A172 (cell line): ENCODE measurements at regions not wholly inside any gene's neighbourhood (a gene's known extent, or its start where the extent isn't known, plus 50 kb on each side); places are given as distances from the start of the nearest gene placed in this dataset.

Experiments
- DNase-seq: peaks from one replicate; pipeline ENCODE4 v3.0.0-alpha.2; 2015; ENCODE audit warnings: low spot score

- no peak for DNase-seq
Measured at GRCh38 chr13:63578796-63579195, 2163.1 kb upstream of the PCDH20 start.

- no peak for DNase-seq
Measured at GRCh38 chr13:63567031-63567430, 2151.4 kb upstream of the PCDH20 start.

GRCh38 chr13:63554157-63554556, 2138.5 kb upstream of the PCDH20 start:
- DNase-seq: no peak

DNA sequence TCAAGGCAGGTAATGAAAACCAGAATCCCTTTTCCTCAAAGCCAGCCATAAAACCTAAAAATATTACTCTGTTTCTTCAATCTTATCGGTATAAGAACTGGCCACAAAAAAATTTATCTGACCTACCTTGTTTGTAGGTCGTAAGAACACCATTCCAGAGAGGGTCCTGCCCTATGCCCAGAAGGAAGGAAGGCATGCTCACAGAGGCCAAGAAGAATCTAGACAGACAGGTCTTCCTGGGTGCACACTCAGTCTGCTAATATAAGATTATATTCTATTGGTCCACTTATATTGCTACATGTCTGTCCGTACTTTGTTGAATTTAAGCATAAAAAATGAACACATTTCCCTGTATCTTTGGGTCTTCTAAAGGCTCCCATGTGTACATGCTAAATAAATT, 2136.1 kb upstream of the PCDH20 start:
- DNase-seq: no peak

- DNase-seq: no peak
Measured at GRCh38 chr13:63546524-63546923, 2130.9 kb upstream of the PCDH20 start.

GRCh38 chr13:63542770-63543169, 2127.1 kb upstream of the PCDH20 start:
- no peak for DNase-seq

DNA sequence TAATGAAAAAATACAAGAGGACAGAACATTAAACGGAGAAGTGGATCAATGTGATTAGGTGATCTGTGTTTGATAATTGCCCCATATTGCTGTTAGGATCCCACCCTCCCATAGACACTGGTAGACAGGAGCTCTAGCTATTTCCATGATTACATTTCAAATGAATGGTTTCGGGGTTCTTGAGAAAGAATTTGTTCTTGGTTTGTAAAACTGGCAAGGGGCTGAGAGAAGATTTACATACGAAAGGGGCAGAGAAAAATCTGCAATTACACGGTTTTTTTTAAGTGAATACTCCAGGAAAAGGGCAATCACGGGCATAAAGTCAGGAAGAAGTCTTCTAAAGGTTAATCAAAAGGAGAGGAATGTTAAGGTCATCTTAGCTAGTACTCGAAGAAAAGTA, 2125.7 kb upstream of the PCDH20 start:
- no peak for DNase-seq

DNA sequence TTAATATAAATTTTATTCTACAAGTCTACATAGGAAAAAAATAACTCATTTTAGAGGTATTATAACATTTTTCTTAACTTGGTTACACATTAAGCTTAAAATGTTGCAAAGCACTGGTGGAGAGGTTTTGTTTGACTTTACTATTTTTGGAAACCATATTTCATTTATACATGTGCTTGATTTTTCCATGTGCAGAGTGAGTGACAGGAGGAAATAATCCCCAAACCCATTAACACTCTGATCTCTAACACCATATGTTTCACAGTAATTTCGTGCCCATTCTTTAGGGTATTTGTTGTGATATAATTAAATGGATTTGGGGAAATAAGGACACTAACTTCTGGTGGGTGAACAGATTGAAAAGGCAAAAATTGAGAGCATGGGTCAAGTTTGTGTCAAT, 2124.4 kb upstream of the PCDH20 start:
- no peak for DNase-seq

DNA sequence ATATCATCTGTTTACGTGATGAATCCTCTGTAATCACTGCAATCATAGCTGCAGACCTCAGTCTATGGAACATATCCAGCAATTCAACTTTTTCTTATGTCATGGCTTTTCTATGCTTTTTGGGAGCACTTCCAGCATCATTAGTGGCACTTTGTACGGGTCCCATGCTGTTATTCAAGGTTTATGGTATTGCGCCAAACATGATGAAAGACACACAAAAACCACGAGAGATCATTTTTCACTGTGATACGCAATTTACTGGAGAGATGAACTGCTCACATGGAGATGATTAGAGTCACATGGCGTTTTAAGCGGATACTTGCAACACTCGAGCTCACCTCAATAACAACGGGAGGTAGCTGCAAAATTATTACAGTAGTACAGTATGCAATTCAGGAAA, 2101.7 kb upstream of the PCDH20 start:
- peak; percentile 55 for DNase-seq

GRCh38 chr13:63516124-63516523, 2100.5 kb upstream of the PCDH20 start:
- DNase-seq: no peak

DNA sequence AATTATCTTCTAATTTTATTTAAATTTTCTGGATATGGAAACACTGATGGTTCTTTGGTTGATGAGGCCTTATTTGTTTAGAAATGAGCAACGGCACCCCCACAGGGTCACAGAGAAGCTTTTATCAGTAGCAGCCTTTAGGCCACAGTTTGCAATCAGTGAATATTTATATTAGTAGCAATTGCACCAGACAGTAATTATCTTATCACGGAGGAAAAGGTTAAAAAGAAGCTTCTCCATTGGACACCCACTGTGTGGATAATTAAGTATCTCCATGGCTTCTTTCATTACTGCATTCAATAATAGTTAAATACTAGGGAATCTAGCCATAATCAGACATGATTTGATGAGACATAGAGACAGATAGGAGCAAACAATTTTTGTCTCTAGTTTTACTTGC, 2099.2 kb upstream of the PCDH20 start:
- DNase-seq: no peak

DNA sequence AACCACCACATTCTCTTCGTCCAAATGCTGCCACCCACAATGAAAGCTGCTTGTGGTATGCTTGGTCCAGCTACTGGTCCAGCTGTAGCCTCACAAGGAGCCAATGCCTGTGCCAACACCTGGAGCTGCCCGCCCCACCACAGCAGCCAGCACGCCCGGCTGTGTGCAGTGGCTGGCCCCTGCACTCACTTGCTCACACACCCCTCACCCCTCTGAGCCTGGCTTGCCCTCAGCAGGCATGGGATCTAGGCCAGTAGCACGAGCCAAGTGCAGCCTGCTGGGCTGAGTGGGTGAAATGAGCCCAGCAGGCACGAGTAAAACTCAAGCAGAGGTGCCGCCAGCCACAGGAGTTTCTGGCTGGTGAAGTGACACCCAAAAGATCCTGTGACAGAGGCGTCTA, 2096.4 kb upstream of the PCDH20 start:
- no peak for DNase-seq

DNA sequence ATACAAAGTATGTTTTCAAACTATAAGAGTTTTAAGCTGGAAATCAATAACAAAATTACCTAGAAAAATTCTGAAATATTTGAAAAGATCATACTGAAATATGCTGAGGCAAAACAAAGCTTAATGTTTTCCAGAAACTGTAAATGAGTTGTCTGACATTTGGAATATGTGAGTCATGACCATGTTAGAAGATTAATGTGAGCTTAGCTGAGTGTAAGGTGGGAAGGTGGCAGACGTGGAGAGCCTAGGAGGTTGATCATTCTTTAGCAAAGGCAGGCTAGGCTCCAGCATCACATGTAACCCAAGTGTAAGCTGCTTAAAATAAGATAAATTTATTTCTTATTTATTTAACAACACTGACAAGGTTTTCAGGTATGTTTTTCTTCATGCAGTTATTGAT, 2086.1 kb upstream of the PCDH20 start:
- DNase-seq: peak; percentile 32

DNA sequence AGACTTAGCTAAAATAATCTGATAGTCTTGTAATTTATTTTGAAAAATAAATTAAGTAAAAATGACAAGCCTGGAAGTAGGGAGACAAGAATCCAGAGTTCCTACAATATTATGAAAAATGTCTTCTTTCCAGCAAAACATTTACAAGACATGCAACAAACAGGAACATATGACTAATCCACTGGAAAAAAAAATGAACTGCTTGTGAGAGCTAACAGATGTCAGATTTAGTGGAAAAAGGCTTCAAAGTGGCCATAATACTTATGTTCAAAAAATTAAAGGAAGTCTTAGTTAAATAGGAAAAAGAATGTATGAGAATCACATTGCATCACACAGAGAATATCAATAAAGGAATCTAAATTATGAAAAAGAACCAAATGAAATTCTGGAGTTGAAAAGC, 2082.0 kb upstream of the PCDH20 start:
- DNase-seq: no peak

DNA sequence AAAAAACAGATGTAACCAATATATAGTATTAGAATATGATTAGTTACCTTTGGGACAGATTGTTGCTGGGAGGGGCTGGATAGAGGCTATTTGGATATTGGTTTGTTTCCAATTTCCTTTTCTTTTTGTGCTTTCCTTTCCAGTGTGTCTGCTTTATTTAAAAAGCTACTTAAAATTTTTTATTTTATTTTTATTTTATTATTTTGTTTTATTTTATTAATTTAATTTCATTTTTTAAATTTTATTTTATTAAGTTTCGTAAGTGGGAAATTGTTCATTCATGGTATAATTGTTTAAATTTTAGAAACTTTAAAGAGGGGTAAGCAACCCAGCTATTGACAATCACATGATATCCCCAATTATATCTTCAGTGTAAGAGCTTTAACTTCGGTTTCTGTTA, 2077.0 kb upstream of the PCDH20 start:
- no peak for DNase-seq

GRCh38 chr13:63490149-63490548, 2074.5 kb upstream of the PCDH20 start:
- no peak for DNase-seq

DNA sequence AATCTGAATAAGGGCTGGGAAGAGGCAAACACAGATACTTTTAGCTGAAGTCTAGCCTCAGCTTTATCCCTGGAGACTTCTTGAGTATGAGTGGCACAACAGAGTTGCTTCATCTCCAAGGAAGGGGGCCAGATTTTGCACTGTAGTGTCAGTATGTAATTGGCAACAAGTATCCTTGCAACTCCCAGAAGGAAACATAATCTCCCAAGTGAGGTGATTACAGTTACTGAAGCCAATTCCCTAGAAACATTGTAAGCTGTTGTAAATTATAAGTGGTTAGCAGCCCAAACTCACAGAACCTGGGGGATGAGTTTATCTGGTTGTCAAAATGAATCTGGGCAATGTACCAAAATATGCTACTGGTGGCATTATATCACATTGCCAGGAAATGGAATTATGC, 2065.7 kb upstream of the PCDH20 start:
- DNase-seq: peak; percentile 21

DNA sequence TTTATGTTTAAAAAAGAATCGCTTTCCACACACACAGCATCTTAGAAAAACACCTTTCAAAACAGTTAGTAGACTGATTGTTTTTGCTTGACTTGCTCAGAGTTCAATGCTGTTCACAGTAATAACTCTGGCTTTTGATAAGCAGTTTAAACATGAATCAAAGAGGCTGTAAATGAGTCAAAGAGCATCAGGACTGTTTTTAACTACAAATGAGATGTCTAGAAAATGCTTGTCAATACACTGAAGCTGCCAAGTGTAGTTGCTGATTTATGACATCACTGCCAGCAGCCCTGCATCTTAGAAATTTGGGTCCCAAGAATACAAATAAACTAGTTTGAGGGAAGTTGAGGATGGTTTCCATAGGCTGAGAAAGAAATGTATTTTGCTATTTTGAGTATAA, 2057.1 kb upstream of the PCDH20 start:
- DNase-seq: no peak

DNA sequence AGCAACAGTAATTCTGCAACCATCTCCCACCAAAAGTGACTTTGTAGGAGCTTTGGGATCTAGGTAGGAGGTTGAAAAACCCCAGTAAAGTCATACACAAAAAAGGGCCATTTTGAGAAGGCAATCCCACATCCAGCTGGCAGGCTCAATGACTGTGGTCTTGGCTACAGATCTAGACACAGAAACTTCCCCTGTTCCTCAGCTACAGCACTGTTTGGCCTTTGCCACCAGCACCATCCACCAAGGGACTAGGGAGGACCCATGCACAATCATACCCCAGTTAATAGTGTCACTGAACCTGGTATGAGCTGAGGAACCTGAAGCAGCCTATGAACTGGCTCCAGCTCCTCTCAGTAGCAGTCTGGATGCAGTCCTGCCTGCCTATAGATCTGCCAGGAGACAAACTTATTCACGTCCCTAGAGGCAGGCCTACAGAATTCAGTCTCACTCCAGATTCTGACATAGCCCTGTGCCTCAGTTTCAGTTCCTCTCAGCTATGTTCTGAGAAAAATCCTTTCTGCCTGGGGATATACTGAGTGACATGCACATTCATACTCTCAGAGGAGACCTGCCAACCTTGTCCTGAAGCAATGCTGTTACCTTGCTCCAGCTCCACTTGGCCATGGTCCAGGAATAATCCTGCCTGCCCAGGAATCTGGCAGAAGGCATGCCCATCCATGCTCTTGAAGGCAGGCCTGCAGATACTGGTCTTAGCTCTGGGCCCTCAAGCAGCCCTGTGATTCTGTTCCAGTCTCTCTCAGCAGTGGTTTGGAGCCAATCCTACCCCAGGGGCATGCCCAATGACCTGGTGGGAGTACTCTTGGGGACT, 2048.3 kb upstream of the PCDH20 start:
- no peak for DNase-seq

- no peak for DNase-seq
Measured at GRCh38 chr13:63460462-63461090, 2044.9 kb upstream of the PCDH20 start.

GRCh38 chr13:63457186-63457585, 2041.5 kb upstream of the PCDH20 start:
- no peak for DNase-seq

DNA sequence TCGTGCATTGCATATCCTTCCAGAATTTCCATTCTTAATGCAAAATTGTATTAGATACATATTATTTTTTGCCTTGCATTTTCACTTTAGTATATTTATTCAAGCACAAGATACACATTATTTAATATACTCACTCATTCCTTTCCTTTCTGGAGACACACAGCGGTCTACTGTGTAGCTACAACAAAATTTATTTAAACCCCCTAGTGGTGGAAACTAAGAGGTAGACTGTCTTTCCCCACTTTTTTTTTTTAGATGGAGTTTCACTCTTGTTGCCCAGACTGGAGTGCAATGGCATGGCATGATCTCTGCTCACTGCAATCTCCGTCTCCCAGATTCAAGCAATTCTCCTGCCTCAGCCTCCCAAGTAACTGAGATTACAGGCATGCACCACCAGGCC, 2040.3 kb upstream of the PCDH20 start:
- peak; percentile 1 for DNase-seq

- peak; percentile 4 for DNase-seq
Measured at GRCh38 chr13:63449550-63449949, 2033.9 kb upstream of the PCDH20 start.

DNA sequence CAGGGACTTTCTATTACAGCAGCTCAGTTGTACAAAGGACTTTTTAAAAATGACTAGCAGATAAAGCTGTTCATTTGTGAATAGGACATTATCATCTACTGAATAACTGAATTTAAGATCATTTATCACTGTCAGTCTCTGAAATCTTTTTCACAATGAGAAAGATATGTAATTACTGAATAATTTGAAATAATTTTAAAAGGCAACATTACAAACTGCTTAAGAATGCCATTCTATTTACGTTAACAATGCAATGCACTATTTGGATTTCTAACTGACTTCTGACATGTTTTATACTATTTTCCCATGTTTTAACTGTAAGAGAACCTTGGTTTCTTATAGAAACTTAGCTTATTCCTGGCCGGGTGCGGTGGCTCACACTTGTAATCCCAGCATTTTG, 2033.0 kb upstream of the PCDH20 start:
- no peak for DNase-seq
